HepG2 (cell line): ENCODE measurements at regions not wholly inside any gene's neighbourhood (a gene's known extent, or its start where the extent isn't known, plus 50 kb on each side); places are given as distances from the start of the nearest gene placed in this dataset.

ENCODE experiments used
- ATAC-seq: fragments of 200-7000 bp; cut with Tn5 transposase; 3 replicates; pipeline ENCODE4 v1.9.1; 2020; ENCODE audit warnings: mild to moderate bottlenecking, moderate library complexity
- BruUV-seq: library from RNA; stranded (reverse); fragments of 400-500 nt; replicated peaks from 2 replicates; lab custom pipeline; 2021; lab: Mats Ljungman, UMichigan
- CTCF ChIA-PET: fragments of 300-600 bp; formaldehyde crosslinking; extraction: SDS; loops from one replicate; lab custom pipeline; 2021; ENCODE audit warnings: low total read pairs, inconsistent platforms, low intra/inter-chr PET ratio; lab: Yijun Ruan, JAX
- POLR2A ChIA-PET: fragments of 350-600 bp; sonication (Branson Sonifier 250); formaldehyde crosslinking; loops from one replicate; lab custom pipeline; 2020; ENCODE audit warnings: antibody characterized with exemption, inconsistent platforms; lab: Yijun Ruan, JAX
- DNase-seq: peaks from one replicate; pipeline ENCODE4 v3.0.0-alpha.2; 2015; ENCODE audit warnings: low spot score
- FAIRE-seq: peaks from 3 replicates; lab custom pipeline; 2011; peaks lifted over from hg19 to GRCh38; lab: Jason Lieb, UNC
- H2AFZ ChIP-seq: one replicate; pipeline ENCODE4 v1.6.1; 2011; ENCODE audit warnings: low read length, inconsistent platforms
- H3K27ac ChIP-seq: fragments of 300-600 bp; 3 replicates; pipeline ENCODE4 v1.8.0; 2011; ENCODE audit warnings: mixed run types, mild to moderate bottlenecking, mixed read lengths, low read length, inconsistent platforms; ENCODE audit not compliant: insufficient read depth; ENCODE audit errors: extremely low read length
- H3K27me3 ChIP-seq, 2 experiments: fragments of 200-600 bp in 1 of 2; 2 replicates in 1 of 2; 3 replicates in 1 of 2; pipeline versions ENCODE4 v1.6.0 to v1.8.0; 2011; ENCODE audit warnings: low read length in 2 of 2, mild to moderate bottlenecking in 2 of 2, moderate library complexity in 2 of 2, inconsistent platforms in 1 of 2; ENCODE audit not compliant: insufficient read depth in 2 of 2, control insufficient read depth in 1 of 2
- H3K36me3 ChIP-seq, 2 experiments: fragments of 200-600 bp in 1 of 2; replicated peaks in 1 of 2; 2 replicates in 1 of 2; 3 replicates in 1 of 2; pipeline versions ENCODE4 v1.5.1 to v1.8.0; 2011; ENCODE audit warnings: low read length in 2 of 2, inconsistent platforms in 1 of 2; ENCODE audit not compliant: insufficient read depth in 2 of 2, control insufficient read depth in 1 of 2
- H3K4me1 ChIP-seq: 2 replicates; pipeline ENCODE4 v1.5.1; 2012; ENCODE audit warnings: low read length, inconsistent platforms; ENCODE audit not compliant: insufficient read depth
- H3K4me2 ChIP-seq: 2 replicates; pipeline ENCODE4 v1.6.0; 2011; ENCODE audit warnings: low read depth, low read length, inconsistent platforms
- H3K4me3 ChIP-seq, 3 experiments: fragments of 200-600 bp in 1 of 3; sonication (generic), shearing (Covaris generic) in 1 of 3; replicated peaks in 1 of 3; 2 replicates each; pipeline ENCODE4 v1.5.1; 2011 to 2016; ENCODE audit warnings: low read length in 3 of 3, inconsistent platforms in 2 of 3, low read depth in 2 of 3, mild to moderate bottlenecking in 2 of 3, control low read depth in 1 of 3, mixed read lengths in 1 of 3; ENCODE audit not compliant: insufficient read depth in 1 of 3
- H3K79me2 ChIP-seq: one replicate; pipeline ENCODE4 v1.6.1; 2011; ENCODE audit warnings: low read length, inconsistent platforms; ENCODE audit not compliant: insufficient read depth
- H3K9ac ChIP-seq: 2 replicates; pipeline ENCODE4 v1.6.0; 2011; ENCODE audit warnings: mild to moderate bottlenecking, low read depth, low read length, inconsistent platforms; ENCODE audit not compliant: insufficient read depth
- H3K9me3 ChIP-seq: 2 replicates; pipeline ENCODE4 v1.5.1; 2012; ENCODE audit warnings: mild to moderate bottlenecking, low read length
- H4K20me1 ChIP-seq: 2 replicates; pipeline ENCODE4 v1.6.0; 2011; ENCODE audit warnings: inconsistent platforms, mild to moderate bottlenecking, low read length, moderate library complexity; ENCODE audit not compliant: insufficient read depth
- PAXIP1 ChIP-seq: sonication (generic); formaldehyde crosslinking; conservative IDR thresholded peaks from 2 replicates; pipeline ENCODE4 v1.4.0; 2020; ENCODE audit warnings: mild to moderate bottlenecking, missing genetic modification reagents, moderate library complexity
- SPEN ChIP-seq: sonication (generic); formaldehyde crosslinking; IDR thresholded peaks from 2 replicates; pipeline ENCODE4 v1.5.1; 2020; ENCODE audit warnings: low read depth, mild to moderate bottlenecking, missing genetic modification reagents
- SRSF9 ChIP-seq: fragments of 200-400 bp; formaldehyde crosslinking; IDR thresholded peaks from 2 replicates; pipeline ENCODE4 v1.6.1; 2018; ENCODE audit warnings: borderline replicate concordance, mild to moderate bottlenecking, low read depth, low read length; ENCODE audit not compliant: insufficient read depth, poor library complexity, severe bottlenecking
- ZFP82 ChIP-seq: sonication (generic); formaldehyde crosslinking; IDR thresholded peaks from 2 replicates; pipeline ENCODE4 v1.5.1; 2020; ENCODE audit warnings: mild to moderate bottlenecking, missing genetic modification reagents, borderline replicate concordance
- ZFY ChIP-seq: sonication (generic); formaldehyde crosslinking; IDR thresholded peaks from 2 replicates; pipeline ENCODE4 v1.4.0; 2020; ENCODE audit warnings: missing genetic modification reagents
- ZNF333 ChIP-seq: sonication (generic); formaldehyde crosslinking; IDR thresholded peaks from 2 replicates; pipeline ENCODE4 v1.4.0; 2020; ENCODE audit warnings: mild to moderate bottlenecking, missing genetic modification reagents, borderline replicate concordance
- ZNF431 ChIP-seq: sonication (generic); formaldehyde crosslinking; IDR thresholded peaks from 2 replicates; pipeline ENCODE4 v1.9.0; 2022; ENCODE audit warnings: missing genetic modification reagents, low read depth, mild to moderate bottlenecking, borderline replicate concordance
- WGBS: methylation state at CpG from one replicate; pipeline ENCODE4 v1.1.6; 2017; ENCODE audit warnings: low lambda C conversion rate; 5-methylcytosine and 5-hydroxymethylcytosine counted together
- in situ Hi-C: cut with HindIII; loops from 2 replicates; pipeline ENCODE4 v1.10.0; 2017; ENCODE audit warnings: low pct_unique_long_range_greater_than_20kb; ENCODE audit not compliant: extremely low pct_ligation_motif_present
- intact Hi-C: fragments of 100-400 bp; cut with micrococcal nuclease; formaldehyde crosslinking; loops from one replicate; pipeline ENCODE4 v1.10.0; 2022; ENCODE audit not compliant: unreplicated experiment

GRCh38 chr13:81207231-81207630 is 866.3 kb upstream of the SPRY2 start:
- FAIRE-seq (no peak), ATAC-seq (no peak), DNase-seq (no peak)
- no peak overlapping the region for H3K9ac ChIP-seq
- H3K27ac ChIP-seq, result no peak overlapping the region
- no peaks in the 10 kb centered on the region for H3K4me1 ChIP-seq
- BruUV-seq, result no TSS peak
- H3K4me3 ChIP-seq, result no peak overlapping the region
- POLR2A ChIA-PET, result no interaction called here
- in situ Hi-C loops (no loop called here), intact Hi-C loops (no loop called here)
- H3K36me3 ChIP-seq, result no peaks in the 10 kb centered on the region
- H4K20me1 ChIP-seq, result no peaks in the 10 kb centered on the region
- H3K79me2 ChIP-seq, result no peaks in the 10 kb centered on the region
- H3K4me2 ChIP-seq, result no peak overlapping the region
- H3K9me3 ChIP-seq, result no peaks in the 10 kb centered on the region
- H2AFZ ChIP-seq, result no peak overlapping the region
- no peaks in the 10 kb centered on the region for H3K27me3 ChIP-seq
- CTCF ChIA-PET, result no interaction called here
- TF ChIP-seq PAXIP1 (CRISPR knock-in tag) (no peak), ZNF431 (no peak), ZFP82 (CRISPR knock-in tag) (no peak), ZFY (CRISPR knock-in tag) (no peak)

- Histone ChIP-seq H3K4me2 (no peak overlapping the region), H3K4me3 (no peak overlapping the region), H3K79me2 (no peaks in the 10 kb centered on the region), H3K27me3 (no peaks in the 10 kb centered on the region), H4K20me1 (no peaks in the 10 kb centered on the region), H3K9ac (no peak overlapping the region), H3K27ac (no peak overlapping the region), H3K9me3 (no peaks in the 10 kb centered on the region), H2AFZ (no peak overlapping the region), H3K4me1 (no peaks in the 10 kb centered on the region), H3K36me3 (no peaks in the 10 kb centered on the region)
- BruUV-seq, result no TSS peak
- no peak for FAIRE-seq
- ATAC-seq, result no peak
- intact Hi-C loops (no loop called here), in situ Hi-C loops (no loop called here)
- no peak for DNase-seq
- no peak for TF ChIP-seq SRSF9
- no peak for TF ChIP-seq ZNF333 (CRISPR knock-in tag)
- no peak for TF ChIP-seq SPEN (CRISPR knock-in tag)
- POLR2A ChIA-PET, result no interaction called here
- CTCF ChIA-PET, result no interaction called here
- WGBS, result 0% methylated on average over 1 of the region's 1 CpG
Measured at GRCh38 chr13:81203783-81204182, 862.9 kb upstream of the SPRY2 start.
